SH-SY5Y (cell line): ENCODE measurements at regions not wholly inside any gene's neighbourhood (a gene's known extent, or its start where the extent isn't known, plus 50 kb on each side); places are given as distances from the start of the nearest gene placed in this dataset.

ENCODE experiments used
- GATA2 ChIP-seq: IDR thresholded peaks from 2 replicates; pipeline ENCODE4 v1.6.1; 2011; ENCODE audit warnings: mild to moderate bottlenecking, low read depth, low read length
- GATA3 ChIP-seq: IDR thresholded peaks from 2 replicates; pipeline ENCODE4 v1.6.1; 2011; ENCODE audit warnings: low read depth, mild to moderate bottlenecking, low read length, moderate library complexity

- TF ChIP-seq GATA2 (no peak), GATA3 (no peak)
These were observed 56.3 kb upstream of the S1PR3 start for GRCh38 chr9:88934876-88935535.

GRCh38 chr9:88936132-88936531 is 55.1 kb upstream of the S1PR3 start:
- TF ChIP-seq GATA3 (no peak), GATA2 (no peak)

- TF ChIP-seq GATA2 (no peak), GATA3 (no peak)
These were observed 54.6 kb upstream of the S1PR3 start for GRCh38 chr9:88936668-88937067.

- no peak for TF ChIP-seq GATA3
- TF ChIP-seq GATA2 = no peak
These were observed 54.0 kb upstream of the S1PR3 start for GRCh38 chr9:88937248-88937647.

GRCh38 chr9:88938189-88938588 is 53.1 kb upstream of the S1PR3 start:
- TF ChIP-seq GATA3 = no peak
